Activated CD4-positive, alpha-beta T cell treated with anti-CD3 and anti-CD28 coated beads, Interleukin-2, Interleukin-6, amounts not matched to agents 100 ng/mL and 50 ng/mL, durations not matched to agents 16 hours and 8 hours (primary cell): ENCODE measurements at regions not wholly inside any gene's neighbourhood (a gene's known extent, or its start where the extent isn't known, plus 50 kb on each side); places are given as distances from the start of the nearest gene placed in this dataset.
"Not testable (repeated sequence)": the region's sequence is repeated elsewhere in the genome, so short reads cannot be mapped to it uniquely, and the experiment has no call there.

ENCODE experiments used
- DNase-seq: peaks from one replicate; pipeline ENCODE4 v3.0.0-alpha.2; 2020

DNA sequence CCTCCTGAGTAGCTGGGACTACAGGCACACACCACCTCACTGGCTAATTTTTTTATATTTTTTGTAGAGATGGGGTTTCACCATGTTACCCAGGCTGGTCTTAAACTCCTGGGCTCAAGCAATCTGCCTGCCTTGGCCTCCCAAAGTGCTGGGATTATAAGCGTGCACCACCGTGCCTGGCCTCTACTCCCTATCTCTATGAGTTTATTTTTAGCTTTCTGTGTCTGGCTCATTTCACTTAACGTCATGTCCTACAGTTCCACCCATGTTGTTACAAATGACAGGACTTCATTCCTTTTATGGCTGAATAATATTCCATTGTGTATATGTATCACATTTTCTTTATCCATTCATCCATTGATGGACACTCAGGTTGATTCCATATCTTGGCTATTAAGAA lies 164.2 kb upstream of the ZNF648 start:
- not testable (repeated sequence) for DNase-seq

DNA sequence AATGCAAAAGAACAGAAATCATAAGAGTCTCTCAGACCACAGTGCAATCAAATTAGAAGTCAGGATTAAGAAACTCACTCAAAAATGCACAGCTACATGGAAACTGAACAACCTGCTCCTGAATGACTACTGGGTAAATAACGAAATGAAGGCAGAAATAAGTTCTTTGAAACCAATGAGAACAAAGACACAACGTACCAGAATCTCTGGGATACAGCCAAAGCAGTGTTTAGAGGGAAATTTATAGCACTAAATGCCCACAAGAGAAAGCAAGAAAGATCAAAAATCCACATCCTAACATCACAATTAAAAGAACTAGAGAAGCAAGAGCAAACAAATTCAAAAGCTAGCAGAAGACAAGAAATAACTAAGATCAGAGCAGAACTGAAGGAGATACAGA lies 160.5 kb upstream of the ZNF648 start:
- DNase-seq: not testable (repeated sequence)

DNA sequence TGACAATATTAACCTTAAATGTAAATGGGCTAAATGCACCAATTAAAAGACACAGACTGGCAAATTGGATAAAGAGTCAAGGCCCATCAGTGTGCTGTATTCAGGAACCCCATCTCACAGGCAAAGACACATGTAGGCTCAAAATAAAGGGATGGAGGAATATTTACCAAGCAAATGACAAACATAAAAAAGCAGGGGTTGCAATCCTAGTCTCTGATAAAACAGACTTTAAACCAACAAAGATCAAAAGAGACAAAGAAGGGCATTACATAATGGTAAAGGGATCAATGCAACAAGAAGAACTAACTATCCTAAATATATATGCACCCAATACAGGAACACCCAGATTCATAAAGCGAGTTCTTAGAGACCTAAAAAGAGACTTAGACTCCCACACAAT lies 159.9 kb upstream of the ZNF648 start:
- not testable (repeated sequence) for DNase-seq

DNA sequence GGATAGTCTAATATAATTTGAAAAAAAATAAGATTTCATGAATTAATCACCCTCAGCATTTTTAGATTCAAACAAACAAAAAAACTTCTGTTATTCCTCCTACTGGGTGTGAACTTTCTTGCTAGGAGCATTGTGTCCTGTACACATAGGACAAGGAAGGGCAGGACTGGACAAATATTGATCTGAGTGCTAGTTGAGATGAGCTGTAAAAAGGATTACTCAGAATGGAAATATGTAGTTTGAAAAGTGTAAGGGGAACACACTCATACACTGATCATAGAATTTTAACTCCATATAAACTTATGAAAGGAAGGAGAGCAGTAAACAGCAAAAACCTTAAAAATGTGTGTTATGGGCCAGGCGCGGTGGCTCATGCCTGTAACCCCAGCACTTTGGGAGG lies 156.5 kb upstream of the ZNF648 start:
- DNase-seq: no peak

DNA sequence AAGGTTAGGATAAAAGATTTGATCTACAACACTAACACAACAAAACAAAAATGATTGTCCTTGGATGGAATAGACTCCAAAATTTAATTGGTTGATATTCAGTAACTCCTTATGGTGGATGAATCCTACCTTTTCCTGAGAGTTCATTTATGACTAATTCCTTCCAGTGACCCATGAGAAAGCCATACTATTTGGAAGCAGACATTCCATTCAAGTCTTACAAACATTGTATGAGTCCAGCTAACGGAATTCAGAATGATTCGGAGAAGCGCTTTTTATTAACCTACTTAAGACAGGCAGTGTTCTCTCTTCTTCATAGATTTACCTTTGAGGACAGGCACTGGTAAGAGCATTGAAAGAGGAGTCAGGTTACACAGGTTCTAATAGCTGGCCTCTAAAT lies 155.6 kb upstream of the ZNF648 start:
- no peak for DNase-seq

DNA sequence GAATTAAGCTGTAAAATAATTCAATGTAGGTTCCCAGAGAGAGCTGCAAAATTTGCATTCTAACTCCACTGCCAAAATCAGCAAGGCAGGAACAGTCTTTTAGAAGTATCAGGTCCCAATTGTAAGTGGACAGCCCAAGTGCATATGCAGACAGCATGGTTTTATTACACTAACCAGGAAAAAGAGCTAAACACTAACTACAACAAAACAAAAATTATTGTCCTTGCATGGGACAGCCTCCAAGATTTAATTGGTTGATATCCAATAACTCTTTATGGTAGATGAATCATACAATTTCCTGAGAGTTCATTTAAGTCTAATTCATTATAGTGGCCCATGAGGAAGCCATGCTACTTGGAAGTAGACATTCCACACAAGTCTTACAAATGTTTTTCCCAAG lies 154.3 kb upstream of the ZNF648 start:
- no peak for DNase-seq

DNA sequence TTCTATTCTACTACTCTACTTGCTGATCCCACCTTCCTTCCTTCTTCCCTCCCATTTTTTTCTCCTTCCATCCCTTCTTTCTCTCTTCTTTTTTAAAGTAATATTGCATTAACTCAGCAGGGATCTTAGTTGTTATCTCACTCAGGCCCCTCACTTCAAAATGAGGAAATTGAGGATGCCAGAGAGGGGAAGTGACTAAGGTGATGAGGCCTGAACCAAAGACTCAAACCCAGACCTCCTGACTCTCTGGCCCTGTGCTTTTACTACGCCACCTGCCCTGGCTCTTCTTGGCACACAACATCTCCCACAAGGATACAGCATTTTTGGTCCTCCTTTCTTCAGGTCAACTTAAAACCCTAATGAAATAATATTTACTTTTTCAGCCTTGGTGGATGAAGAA lies 151.7 kb upstream of the ZNF648 start:
- no peak for DNase-seq

DNA sequence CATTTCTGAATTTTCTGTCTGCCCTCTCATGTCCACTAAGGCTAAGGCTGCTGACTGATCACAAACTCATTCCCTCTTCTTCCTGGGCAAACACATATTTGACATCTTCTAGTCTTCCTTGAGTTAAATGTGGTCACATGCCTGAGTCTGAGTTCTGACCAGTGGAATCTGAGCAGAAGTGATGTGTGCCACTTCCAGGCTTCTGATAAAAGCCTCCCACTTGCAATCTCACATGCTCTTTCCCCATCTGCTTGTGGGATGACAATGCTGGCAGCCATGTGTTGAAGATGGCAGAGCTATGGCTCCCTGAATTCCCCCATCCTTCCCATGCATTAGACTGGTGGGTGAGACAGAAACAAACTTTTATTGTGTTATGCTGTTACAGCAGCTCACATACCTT lies 149.9 kb upstream of the ZNF648 start:
- DNase-seq: no peak

DNA sequence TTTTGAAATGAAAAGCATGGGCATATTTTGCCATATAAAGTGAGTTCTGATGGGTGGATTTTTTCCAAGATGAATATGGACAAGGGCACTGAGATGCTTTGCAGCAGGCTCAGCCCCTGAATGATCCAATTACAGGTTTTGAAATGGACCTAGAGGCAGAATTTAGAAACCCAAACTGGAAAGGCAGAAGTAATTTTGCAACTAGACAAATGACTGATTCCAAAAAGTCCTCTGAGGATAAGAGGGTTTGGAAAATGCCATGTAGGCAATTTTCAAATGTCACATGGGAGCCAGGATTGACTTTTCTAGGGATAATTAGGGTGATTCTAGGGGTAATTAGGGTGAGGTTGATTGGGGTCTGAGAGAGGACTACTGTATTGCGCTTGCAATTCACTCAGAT lies 148.9 kb upstream of the ZNF648 start:
- DNase-seq: no peak

DNA sequence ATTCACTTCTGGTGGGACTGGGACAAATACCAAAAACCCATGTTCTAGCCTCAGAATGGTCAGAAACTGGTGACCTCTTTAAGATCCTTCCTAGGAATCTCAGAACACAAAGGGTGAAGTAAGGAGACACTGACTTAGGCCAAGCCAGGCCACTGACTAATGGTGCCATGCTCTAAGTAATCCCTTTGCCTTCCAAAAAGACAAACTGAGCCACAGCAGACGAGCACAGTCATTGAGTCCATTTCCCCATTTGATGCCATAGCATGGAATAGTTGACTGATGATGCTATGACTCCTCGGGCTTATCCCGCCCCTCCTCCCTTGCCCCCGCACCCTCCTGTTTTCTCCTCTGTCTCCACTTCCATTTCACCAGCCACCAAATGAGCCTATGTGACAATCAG lies 145.8 kb upstream of the ZNF648 start:
- no peak for DNase-seq

DNA sequence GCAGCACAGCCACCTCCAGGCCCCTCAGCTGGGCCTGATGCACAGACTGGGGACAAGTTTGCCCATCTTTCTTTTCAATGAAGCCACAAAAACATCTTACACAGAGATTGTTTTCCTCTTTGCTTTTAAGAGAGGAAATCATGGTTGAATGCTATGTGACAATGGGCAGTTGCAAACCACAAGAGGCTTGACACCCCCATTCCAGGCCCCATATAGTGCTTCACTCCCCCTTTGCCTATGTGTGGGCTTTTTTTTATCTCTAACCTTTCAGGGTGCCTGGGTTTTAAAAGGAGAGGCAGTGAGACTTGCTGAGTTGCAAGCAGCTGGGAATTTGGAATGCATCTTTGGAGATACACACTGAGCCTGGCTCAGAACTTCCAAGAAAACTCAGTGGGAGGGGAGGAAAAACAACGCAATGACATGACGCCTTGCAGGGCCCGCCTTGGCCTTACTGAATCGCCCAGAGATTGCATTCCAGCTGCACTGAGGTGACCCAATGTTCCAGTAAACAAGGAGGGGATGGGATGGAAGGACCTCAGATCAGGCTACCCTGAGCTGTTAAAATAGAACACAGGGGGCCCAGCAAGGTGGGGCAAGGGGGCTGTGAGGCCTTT lies 145.2 kb upstream of the ZNF648 start:
- no peak for DNase-seq

DNA sequence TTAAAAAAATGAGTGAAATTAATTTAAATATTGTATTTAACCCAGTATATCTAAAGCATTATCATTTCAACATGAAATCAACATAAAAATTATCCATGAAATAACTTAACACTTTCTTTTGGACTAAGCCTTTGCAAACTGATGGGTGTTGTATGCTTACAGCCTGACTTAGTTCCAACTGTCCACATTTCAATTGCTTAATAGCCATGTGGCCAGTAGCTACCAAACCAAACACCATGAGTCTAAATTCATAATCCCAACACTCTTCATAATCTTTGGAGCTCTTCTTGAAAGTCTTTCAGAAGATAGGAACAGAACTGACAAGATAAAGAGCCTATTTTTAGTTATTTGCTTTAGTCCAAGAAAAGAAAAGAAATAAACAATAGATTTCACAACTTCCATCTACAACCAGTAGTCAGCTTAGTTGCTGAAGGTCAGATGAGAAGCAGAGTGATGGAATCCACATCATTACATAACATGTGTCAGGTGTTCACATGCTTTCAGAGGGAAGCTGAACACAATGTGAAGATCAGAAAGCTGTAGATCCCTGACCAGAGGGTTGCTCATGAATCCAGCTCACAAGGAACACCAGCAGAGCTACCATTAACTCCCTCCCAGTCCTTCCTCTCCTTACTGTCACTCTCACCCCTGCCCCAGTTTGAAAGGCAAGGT lies 144.0 kb upstream of the ZNF648 start:
- DNase-seq: no peak

DNA sequence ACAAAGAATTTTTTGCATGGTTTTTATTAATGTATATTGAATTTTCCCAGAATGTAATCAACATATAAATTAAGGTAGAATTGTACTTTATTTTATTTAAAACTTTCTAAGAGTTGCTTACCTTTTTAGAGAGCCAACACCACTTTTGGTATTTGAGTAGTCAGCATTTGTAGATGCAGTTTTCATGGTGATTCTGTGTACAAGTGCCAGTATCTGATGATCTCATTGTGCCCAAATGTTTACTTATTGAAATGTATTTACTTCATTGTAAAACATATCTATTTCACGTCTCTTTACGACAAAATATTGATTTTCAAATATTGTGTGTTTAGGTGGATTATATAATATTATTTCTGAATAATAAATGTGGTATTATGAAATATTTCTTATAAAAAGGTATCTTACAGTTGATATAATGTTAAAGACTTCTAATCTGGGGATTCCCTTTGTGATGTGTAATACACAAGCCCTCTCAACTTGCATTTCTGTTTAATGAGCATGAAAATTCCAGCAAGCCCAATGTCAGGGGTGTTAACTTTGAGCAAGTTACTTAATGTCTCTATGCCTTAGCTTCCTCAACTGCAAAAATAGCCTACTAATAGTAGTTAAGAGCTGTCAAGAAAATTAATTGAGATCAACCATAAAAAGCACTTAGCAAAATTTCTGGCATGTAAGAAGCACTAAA lies 141.8 kb upstream of the ZNF648 start:
- DNase-seq: no peak

DNA sequence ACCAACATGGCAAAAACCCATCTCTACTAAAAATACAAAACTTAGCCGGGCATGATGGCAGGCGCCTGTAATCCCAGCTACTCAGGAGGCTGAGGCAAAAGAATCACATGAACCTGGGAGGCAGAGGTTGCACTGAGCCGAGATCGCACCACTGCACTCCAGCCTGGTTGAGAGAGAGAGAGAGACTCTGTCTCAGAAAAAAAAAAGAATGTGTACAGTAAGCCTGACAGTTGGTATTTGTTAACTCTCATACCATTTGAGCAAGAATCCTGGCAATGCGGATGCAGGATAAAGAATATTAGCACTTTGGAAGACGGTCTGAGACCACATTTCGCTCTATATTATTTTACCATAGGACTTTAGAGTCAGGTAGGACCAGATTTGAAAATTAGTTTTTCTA lies 140.0 kb upstream of the ZNF648 start:
- not testable (repeated sequence) for DNase-seq

DNA sequence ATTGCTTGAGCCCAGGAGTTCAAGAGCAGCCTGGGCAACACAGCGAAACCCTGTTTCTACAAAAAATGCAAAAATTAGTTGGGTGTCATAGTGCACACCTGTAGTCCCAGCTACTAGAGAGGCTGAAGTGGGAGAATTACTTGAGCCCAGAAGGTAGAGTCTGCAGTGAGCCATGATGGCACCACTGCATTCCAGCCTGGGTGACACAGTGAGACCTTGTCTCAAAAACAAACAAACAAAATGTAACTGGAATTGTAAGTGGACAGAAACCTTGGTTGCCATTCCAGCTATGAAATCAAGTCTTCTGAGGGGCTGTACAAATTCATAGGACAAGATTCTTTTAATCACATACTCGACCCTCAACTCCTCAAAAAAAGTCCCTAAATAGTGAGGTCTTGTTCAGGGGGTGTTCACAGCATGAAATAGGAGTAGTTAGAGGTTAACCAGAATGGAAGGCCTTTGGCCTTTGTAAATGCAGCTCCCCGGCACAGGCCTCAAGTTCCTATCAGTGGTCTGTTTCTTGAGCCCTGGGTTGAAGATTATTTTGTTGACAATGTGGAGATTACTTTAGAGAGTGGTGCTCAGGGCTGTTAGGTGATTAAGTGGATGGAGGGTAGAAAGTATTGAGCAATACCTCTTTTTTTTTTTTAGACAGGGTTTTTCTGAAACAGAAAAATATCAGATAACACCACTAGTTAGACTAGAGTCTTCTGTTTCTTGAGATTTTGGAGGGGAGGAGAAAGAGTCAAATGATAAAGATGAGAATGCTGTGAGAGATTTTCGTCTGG lies 138.7 kb upstream of the ZNF648 start:
- no peak for DNase-seq

DNA sequence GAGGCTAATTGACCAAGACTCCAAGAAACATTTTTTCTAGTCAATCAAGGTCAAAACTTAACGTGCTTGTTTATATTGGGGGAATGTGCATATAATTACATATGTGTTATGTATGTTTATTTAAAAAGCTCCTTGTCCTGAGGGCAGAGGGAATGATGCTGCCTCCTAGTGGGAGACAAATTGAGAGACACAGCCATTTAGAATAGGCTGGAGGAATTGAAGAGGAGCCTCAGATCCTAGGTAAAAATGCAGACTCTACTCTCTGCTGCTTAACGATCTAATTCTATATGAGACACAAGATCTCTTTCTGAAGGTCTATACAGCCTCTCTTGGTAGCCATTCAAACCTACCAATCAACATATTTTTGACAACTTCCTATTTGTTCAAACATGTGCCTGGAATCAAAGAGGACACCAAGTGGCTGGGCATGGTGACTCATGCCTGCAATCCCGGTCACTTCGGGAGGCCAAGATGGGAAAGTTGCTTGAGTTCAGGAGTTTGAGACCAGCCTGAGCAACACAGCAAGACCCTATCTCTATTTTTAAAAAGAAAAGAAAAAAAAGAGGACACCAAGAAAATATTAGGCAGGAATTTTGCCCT lies 136.6 kb upstream of the ZNF648 start:
- DNase-seq: no peak

DNA sequence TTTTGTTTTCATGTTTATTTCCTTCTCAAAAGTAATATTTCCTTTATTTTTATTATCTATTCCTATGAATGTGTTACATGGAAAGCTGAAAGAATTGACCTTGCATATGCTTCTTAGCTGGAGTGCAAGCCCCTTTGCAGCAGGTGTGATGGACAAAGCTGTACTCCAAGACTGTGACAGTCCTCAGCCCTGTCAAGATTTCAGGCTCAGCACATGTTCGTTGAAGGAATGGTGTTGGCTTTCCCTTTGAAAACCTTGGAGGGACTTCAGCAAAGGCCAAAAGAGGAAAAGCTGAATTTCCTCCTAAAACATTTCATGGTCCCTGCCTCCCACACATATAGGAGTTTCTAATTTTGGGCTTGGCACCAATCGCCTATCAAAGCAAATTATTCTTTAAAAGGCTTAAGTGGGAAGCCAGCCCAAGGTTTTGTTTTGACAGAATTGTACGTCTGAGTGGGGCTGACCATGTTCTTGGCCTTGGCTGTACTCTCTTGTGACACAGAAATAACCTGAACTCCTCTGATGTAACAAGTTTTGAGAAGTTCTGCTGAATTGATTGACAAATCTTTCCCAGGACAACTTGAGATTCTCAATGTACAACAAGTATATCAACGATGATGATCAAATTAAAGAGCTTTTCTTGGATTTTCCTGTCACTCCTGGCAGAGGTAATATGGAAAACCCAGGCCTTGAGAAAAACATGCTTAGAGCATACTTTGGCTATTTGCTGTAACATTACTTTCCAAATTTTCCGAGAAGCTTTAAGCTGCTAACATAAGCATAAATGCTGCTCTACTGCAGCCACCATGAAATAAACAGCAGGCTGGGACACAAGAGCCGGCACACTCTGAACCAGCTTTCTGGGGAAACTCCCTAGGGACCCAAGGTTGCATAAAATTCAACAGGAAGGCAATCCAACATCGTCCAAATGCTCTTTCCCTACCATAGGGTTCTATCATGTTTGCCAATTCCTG lies 135.7 kb upstream of the ZNF648 start:
- DNase-seq: no peak

DNA sequence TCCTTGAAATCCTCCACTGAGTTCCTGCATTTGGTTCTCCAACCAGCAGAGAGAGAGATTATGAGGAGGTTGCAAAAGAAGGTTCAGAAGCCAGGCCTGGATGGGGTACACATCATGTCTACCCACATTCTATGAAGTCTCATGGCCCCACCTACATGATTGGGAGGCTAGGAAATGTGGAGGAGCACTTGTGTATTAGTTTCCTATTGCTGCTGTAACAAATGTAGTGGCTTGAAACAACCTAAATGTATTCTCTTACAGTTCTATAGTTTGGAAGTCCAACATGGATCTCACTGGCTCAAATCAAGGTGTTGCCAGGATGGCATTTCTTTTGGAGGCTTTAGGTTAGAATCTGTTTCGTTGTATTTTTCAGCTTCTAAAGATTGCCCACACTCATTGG lies 134.2 kb upstream of the ZNF648 start:
- no peak for DNase-seq

DNA sequence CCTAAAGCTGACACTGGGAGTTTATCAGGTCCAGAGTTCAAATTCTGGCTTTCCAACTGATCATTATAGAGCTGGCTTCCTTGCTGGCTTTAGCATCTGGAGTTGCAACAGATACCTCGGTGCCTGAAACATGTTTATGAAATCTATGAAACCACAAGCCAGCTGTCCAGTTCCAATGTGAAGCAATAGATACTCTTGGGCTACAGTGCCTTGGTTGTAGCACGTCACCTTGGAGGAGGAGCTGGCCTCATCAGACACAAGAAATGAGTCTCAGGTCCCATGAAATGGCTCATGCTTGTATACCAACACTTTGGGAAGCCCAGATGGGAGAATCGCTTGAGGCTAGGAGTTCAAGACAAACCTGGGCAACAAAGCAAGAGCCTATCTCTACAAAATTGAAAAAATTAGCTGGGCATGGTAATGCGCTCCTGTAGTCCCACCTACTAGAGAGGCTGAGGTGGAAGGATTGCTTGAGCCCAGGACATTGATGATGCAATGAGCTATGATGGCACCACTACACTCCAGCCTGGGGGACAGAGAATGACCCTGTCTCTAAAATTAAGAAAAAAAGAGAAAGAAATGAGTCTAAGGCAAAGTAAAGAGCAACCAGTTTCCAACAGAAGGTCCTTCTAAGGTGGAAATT lies 132.5 kb upstream of the ZNF648 start:
- DNase-seq: no peak

DNA sequence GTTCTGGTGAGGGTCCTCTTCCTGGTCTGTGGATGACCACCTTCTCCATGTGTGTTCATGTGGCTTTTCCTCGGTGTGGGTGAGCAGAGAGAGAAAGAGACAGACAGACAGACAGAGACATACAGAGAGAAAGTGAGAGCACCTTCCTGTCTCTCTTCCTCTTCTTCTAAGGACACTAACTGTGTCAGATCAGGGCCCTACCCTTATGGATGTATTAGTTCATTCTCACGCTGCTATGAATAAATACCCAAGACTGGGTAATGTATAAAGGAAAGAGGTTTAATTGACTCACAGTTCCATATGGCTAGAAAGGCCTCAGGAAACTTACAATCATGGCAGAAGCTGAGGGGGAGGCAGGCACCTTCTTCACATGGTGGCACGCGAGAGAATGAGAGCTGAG lies 131.5 kb upstream of the ZNF648 start:
- no peak for DNase-seq

DNA sequence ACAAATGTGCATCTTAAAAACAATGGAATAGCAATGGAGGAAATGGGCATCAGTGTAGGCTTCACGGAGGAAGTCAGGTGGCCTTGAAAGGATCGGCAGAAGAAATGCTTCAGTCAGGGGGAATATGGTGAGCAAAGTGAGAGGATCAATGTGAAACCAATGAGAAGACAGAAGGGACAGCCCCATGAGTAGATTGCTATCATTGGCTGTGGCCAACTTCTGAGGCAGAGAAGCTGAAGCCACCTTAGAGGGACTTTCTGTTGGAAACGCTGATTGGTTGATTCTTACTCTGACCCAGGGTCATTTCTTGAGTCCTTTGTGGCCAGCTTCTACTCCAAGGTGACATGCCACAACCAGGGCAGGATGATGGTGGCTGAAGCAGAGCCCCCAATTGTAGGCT lies 130.7 kb upstream of the ZNF648 start:
- DNase-seq: peak; percentile 12
